Left lobe of liver (tissue), 2 donors: ENCODE measurements at regions not wholly inside any gene's neighbourhood (a gene's known extent, or its start where the extent isn't known, plus 50 kb on each side); places are given as distances from the start of the nearest gene placed in this dataset.

Experiments used
- ATAC-seq: fragments of 200-7000 bp; cut with Tn5 transposase; one replicate; pipeline ENCODE4 v1.9.1; 2020; ENCODE audit warnings: mild to moderate bottlenecking, moderate library complexity
- DNase-seq: peaks from one replicate; pipeline ENCODE4 v3.0.0-alpha.2; 2020; ENCODE audit warnings: low spot score
- donor health status: DM: no; HTN: no; CAD: no; lungs with moderate emphysema.
- donor health status: DM: no; HTN: yes; CAD: no.

GRCh38 chr2:104502901-104503300, 351.0 kb upstream of the POU3F3 start:
- no peak for DNase-seq
- no peak for ATAC-seq

- ATAC-seq (peak; percentile 72), DNase-seq (no peak)
Measured at GRCh38 chr2:104504331-104505073, 349.4 kb upstream of the POU3F3 start.

DNA sequence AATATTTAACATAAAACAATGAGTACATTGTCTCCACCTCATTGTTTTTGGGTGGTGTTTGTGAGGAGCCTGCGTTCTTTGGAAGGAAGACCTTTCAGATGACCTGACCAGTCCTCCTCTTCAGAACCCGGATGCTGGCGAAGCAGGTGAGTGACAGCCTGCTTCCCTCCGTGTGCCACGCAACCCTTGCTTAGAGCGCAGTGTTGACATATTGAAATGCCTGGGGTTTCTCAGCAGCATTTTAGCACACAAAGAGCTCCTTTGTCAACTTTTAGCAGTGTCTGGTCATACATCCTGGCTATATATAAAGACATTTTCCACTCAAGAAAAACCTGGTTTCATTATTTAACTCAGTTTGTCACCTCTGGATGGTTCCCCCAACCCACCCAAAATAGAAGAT, 335.7 kb upstream of the POU3F3 start:
- ATAC-seq (no peak), DNase-seq (no peak)

DNA sequence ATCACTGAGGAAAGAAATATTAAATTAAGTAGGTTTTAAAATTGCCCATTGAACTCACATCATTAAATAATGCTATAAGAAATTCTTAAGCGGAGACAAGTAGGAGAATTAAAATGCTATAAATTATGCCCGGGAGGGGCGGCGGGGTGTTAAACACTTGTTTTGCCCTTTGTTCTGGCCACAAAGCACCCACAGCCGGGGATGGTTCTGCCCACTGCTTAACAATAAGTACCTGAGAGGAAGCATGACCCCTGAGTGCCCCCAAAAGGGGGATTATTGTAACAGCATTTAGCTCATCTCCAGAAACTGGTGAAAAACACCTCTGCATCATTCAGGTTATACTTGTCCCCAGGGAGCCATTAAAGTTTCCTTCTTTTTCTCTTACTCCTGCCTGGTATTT, 332.7 kb upstream of the POU3F3 start:
- ATAC-seq (peak; percentile 63), DNase-seq (no peak)

- ATAC-seq: no peak
Measured at GRCh38 chr2:104523921-104524320, 330.0 kb upstream of the POU3F3 start.

DNA sequence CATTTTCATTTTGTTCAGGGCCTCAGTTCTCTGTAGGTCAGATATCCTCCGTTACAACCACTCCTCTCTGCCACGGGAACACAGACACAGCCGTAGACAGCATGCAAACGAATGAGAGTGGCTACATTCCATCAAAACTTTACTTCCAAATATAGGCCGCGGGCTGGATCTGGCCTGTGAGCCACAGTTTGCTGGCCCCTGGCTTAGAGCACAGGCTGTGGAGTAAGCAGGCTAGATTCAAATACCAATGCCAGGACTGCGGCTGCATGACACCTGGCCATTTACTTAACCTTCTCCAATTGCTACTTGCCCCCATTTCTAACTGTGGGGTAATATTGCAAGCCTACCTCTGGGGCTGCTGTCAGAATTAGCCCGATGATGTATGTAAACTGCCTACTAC, 325.8 kb upstream of the POU3F3 start:
- ATAC-seq (no peak), DNase-seq (no peak)

More at GRCh38 chr2:104523921-104524320, 330.0 kb upstream of the POU3F3 start:
- no peak for DNase-seq

- DNase-seq (no peak), ATAC-seq (no peak)
Measured at GRCh38 chr2:104531122-104531521, 322.8 kb upstream of the POU3F3 start.

DNA sequence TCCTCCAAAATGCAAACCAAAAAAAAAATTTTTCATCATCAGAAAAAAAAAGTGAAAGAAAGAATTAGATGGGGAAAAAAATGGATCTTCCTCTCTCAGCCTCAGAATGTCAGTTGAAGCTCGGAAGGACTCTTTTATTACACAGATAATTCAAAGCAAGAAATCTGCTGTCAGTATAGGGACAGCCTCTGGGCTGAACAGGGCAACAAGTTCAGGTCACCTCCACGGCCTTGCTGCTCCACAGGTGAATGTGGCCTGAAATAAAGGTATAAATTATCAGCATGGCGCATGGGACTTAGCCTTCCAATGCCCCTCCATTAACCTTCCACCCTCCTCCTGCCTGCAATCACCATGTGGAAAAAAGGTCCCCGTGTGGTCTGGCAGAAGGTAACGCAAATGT, 316.8 kb upstream of the POU3F3 start:
- DNase-seq: no peak
- no peak for ATAC-seq

- no peak for ATAC-seq
Measured at GRCh38 chr2:104538077-104538476, 315.8 kb upstream of the POU3F3 start.

DNA sequence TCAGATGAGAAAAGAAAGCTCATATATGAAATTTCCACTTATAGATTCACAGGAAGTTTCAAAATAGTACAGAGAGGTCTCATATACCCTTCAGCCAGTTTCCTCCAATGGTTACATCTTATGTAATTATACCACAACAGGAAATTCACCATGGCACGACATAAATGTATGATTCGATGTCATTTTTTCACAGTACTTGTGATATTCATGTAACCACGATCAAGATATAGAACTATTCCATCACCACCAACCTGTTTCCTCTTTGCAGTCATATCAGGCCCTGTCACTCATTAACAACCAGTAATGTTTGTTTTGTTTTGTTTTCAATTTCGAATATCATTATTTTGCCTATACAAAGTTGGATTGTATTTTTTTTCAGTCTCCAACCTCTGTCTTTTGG, 314.3 kb upstream of the POU3F3 start:
- DNase-seq: no peak
- ATAC-seq: no peak

More at GRCh38 chr2:104538077-104538476, 315.8 kb upstream of the POU3F3 start:
- no peak for DNase-seq

DNA sequence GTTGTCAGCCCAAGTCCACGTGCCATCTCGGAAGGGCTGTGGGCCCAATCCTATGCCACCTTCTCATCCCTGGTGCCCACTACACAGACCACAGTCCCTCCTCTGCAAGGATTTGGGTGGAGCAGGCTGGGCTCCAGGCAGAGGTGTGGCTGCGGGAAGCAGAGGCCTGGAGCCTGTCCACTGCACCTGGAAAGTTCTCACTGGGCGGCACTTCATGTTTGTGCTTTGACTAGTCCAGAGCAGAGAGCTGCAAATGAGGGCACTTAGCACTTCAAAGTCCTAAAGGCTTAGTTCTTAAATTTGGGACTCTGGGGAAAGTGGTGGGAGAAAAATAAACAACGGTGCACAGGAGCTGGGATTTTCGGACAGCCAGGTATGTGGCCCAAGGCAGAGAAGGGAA, 308.9 kb upstream of the POU3F3 start:
- ATAC-seq: no peak
- no peak for DNase-seq

DNA sequence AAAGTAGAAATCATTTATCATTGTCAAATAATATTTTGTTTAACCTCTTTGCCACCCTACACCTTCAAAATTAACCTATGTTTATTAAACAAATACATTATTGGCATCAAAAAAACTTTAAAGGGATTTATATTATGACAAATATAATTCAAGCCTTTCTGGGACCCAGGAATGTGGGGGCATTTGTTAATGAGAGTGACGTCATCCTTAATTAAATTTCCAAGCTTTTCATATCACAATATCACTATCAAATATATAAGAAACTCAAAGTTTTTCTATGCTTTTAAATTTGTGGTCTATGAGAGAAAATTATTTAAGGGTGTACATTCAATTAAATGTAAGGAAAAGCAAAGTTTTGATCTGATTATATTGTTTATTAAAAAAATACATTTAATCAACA, 307.4 kb upstream of the POU3F3 start:
- no peak for DNase-seq
- no peak for ATAC-seq

- ATAC-seq: no peak
- DNase-seq: no peak
Measured at GRCh38 chr2:104547221-104547620, 306.7 kb upstream of the POU3F3 start.

- ATAC-seq (no peak), DNase-seq (no peak)
Measured at GRCh38 chr2:104561251-104561650, 292.7 kb upstream of the POU3F3 start.

DNA sequence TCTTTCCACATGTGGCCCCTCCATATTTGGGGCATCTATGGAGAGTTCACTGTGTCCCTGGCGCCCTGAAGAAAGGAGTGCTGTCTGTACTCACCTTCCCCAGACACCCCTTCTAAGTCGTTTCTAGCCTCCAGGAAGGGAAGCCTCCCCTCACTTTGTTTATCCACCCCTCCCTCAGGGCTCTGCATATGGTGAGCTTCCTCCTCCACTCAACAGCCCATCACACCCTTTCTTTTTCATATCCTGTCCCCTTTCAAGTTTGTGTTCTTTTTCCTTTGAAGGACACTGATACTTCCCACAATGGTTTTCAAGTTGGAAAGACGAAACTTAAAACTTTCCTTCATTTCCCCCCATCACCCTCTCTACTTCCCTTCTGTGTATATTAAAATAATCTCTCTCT, 291.4 kb upstream of the POU3F3 start:
- no peak for ATAC-seq

GRCh38 chr2:104563398-104563996, 290.4 kb upstream of the POU3F3 start:
- ATAC-seq (no peak), DNase-seq (no peak)

More for the DNA sequence above, 291.4 kb upstream of the POU3F3 start:
- DNase-seq: no peak

GRCh38 chr2:104568247-104568646, 285.7 kb upstream of the POU3F3 start:
- ATAC-seq: no peak

DNA sequence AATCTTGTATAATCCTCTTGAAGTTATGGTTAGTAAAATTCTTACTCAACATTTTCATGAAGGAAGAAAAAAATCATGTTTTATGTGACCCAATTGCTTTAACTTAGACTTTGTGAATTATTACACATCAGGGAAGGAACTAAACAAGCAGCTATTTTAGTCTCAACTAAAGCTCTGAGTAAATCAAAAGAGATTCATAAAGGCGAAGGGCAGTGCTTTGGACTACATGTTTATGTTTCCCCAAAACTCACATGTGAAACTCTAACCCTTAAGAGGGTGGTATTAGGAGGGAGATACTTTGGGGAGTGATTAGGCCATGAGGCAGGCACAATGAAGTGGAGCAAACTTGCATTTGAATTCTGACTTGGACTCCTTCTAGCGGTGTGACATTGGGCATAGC, 283.7 kb upstream of the POU3F3 start:
- no peak for ATAC-seq

More at GRCh38 chr2:104568247-104568646, 285.7 kb upstream of the POU3F3 start:
- no peak for DNase-seq

GRCh38 chr2:104572834-104573233, 281.1 kb upstream of the POU3F3 start:
- ATAC-seq (peak; percentile 39), DNase-seq (no peak)

More for the DNA sequence above, 283.7 kb upstream of the POU3F3 start:
- no peak for DNase-seq

DNA sequence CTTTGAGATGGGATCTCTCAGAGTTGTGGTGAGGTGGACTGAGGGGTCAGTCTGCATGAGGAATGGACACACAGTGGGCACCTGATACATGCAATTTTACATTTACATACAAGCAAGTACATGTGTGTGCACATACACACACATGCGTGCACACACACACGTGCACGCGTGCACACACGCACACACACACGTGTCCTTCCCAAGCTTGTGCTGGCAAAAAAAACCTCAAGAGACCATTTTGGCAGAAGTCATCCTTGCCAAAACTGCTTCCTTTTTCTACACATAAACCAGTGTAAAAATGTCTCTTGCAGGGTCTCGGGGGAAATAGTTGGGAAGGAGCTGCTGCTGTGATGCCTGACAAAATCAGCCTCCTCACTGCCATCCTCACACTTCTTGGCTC, 279.5 kb upstream of the POU3F3 start:
- DNase-seq (no peak), ATAC-seq (no peak)

GRCh38 chr2:104577143-104577542, 276.8 kb upstream of the POU3F3 start:
- DNase-seq (no peak), ATAC-seq (no peak)

DNA sequence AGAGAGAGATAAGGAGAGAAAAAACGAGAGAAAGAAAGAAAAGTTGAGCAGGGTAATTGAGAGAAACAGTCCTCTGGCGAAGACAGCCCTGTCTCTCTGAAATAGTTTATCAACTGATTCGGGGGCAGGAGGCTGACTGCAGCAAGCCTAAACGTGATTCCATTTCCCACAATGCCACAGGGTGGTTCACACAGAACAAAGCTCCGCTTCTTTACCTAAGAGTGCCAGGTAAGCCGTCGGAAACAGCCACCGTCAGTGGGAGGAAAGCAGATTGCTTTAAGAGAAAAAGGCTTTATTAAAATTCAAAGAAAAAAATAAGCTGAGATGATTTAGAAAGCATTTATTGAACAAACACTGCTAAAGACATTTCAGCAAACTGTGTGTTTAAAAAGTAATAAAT, 271.4 kb upstream of the POU3F3 start:
- DNase-seq (no peak), ATAC-seq (no peak)

DNA sequence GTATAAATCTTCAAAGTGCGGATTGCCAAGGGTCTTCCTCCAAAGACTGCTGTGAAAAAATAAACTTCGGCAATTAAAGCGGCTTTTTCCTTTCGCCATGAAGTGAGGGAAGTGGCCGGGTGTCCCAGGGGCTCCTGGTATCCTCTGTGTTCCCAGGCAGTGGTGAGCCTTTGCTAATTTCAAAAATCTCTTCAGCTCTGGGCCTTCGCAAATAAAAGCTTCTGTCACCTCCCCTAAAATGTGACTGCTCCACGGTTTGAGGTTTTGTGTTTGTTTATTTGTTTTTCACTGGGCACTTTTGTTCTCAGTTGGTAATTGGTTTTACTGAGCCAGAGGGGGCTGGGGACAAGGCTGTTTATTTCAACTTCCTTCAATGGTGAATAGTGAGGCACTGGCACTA, 270.1 kb upstream of the POU3F3 start:
- no peak for ATAC-seq

More for the DNA sequence above, 270.1 kb upstream of the POU3F3 start:
- no peak for DNase-seq
